Brain pericyte (primary cell): ENCODE measurements at regions not wholly inside any gene's neighbourhood (a gene's known extent, or its start where the extent isn't known, plus 50 kb on each side); places are given as distances from the start of the nearest gene placed in this dataset.

Experiments
- DNase-seq: peaks from one replicate; pipeline ENCODE4 v3.0.0-alpha.2; 2012; ENCODE audit warnings: low read depth, low spot score

DNA sequence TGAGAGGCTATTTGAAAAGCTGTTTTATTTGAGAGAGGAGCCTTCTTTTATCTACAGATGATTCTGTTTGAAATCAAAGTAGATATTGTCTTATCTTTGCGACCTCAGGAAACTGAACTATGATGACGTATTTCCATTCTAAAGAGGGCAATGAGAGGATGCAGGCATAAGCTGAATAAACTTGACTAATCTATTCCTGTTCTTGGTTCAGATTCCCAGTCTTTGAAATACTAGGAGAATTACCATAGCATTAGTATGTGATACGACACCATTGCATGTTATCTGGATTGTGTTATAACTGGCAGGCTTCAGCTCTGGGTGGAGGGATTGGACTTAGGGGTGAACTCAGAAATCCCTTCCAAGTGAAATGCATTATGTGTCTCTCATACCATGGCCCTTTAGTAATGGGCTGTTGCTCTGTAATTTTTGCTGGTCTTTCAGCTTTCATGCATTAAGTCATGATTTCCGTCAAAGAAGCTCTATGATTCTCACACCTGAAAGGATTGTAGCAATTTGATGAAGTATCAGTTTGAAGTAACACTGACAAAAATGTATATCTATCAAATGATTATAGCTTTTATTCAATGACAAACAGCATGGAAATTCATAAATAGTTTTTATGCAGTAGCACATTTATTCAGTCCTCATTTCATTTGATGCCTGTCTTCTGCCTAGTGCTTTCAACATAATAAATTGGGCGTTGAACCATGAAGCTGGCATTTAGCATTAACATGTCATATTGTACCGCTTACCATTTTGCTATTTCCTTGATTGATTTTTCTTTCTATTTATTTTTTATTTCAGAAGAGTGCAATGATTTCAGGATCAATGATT, 138.4 kb upstream of the SPACA1 start:
- DNase-seq = no peak

DNA sequence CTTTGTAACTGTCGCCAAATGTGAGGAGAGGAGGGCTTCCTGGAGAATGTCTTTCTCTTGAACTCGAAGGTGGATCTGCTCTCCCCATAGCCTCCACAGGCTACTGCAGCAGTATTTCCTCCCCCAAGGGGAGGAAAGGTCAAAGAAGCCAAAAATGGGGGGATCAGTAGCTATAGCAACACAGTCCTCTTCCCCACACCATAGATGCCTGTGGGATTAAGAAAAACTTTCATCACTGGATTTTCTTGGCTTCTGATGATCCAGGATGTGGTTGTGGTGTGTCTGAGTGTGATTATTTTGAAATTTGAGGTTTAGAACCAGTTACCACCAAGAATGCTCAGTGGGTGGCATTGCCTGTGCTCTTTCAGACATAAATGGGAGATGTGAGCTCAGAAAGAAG, 140.1 kb upstream of the SPACA1 start:
- DNase-seq = no peak

DNA sequence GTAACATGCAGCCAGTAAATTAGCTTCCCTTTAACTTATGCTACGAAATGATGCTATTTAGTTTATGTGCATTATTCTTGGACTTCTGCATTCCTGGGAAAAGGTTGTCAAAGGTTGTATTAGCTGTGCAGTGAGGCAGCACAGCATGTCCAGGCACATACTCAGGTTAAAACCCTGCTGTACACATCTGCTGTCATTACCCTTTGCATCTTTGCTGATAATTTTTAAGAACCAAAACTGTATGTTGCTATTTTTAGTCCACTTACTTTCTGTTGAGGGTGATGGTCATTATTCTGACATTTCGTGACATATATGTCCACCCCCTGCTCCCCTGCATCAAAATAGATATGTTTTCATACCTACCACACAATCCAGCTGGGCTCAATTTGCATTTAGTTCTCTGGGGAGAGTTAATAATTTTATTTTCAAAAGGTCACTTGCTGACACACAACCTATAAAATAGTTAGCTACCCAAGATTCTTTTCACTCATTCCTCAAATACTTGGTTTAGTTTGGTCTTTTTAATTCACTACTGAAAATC, 142.5 kb upstream of the SPACA1 start:
- no peak for DNase-seq

DNA sequence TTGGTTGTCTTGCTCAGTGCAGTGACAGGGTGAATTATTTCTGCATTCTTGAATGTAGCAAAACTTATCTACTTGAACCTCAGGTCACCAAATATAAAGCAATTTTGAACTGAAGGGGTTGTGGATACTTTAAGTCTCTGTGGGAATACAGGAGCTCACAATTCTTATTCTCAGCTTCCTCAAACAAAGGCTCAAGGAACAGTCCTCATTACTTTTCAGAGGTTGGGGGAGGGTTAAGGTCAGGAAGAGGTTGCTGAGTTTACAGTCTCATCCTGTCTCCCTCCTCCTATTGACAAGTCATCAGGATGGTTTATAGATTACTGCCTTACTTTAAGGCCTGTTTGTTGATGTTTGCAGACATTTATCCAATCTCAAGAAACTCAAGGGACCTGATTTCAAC, 143.6 kb upstream of the SPACA1 start:
- no peak for DNase-seq

DNA sequence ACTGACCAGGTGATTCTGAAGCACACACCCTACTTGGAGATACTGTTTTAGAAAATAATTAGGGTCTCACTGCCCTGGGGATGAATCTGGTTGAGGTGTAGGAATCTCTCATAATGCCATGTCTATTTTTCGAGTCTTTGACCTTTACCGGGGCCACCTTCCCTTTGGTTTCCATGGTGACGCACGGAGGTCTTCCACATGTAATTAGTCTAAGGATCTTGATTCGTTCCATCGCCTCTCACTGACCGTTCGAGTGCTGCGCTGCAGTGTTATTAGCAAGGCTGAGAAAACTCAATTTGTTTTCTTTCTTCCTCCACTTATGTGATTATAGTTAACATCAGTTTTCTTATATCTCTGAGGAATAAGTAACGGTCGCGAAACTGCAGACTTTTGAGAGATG, 144.3 kb upstream of the SPACA1 start:
- no peak for DNase-seq

DNA sequence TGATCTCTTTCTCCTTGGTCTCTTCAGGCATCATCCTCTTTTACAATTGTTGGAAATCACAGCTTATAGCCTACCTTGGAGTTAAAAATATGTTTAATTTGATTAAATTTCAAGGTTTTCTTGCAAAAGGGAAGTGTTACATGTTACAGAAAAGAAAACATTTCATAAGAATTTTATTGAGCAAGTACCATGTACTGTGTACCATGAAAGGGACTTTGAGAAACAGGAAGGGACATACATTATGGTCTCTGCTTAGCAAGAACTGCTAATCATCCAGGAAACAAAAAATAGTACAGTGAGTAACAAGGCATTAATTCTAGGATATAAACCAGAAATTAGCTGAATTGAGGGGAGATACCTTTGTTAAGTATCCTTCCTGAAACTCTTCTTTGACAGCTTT, 145.3 kb upstream of the SPACA1 start:
- DNase-seq = no peak

DNA sequence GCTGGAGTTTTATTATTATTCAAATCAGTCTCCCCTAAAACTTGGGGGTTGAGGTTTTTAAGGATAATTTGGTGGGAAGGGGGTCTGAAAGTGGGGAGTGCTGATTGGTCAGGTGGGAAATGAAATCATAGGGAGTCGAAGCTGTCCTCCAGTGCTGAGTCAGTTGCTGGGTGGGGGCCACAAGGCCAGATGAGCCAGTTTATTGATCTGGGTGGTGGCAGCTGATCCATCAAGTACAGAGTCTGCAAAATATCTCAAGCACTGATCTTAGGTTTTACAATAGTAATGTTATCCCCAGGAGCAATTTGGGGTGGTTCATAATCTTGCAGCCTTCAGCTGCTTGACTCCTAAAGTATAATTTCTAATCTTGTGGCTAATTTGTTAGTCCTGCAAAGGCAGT, 146.0 kb upstream of the SPACA1 start:
- no peak for DNase-seq

DNA sequence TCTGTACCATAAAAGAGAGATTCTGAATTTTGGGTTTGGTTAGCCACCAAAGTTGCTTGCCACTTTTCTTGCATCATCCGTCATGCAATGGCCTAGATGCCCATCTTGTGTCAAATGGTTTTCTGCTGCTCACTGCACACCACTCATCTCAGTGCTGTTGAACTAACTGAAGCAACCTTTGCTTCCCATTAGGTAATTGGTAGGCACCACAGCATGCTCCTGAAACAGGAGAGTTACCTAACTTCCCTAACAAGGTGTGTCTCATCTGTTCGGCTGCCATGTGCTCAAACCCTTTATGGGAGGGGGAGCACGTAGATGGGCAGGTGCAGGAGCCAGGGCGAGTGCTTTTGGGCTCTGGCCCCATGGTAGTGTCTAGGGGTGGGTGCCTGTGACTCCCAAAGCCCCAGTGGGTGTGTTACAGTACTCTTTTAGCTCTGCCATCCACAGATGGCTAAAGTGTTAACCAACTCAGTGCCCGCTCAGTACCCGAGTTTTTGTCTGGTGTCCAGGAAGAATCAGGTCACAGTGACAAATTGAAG, 147.4 kb upstream of the SPACA1 start:
- DNase-seq = no peak

DNA sequence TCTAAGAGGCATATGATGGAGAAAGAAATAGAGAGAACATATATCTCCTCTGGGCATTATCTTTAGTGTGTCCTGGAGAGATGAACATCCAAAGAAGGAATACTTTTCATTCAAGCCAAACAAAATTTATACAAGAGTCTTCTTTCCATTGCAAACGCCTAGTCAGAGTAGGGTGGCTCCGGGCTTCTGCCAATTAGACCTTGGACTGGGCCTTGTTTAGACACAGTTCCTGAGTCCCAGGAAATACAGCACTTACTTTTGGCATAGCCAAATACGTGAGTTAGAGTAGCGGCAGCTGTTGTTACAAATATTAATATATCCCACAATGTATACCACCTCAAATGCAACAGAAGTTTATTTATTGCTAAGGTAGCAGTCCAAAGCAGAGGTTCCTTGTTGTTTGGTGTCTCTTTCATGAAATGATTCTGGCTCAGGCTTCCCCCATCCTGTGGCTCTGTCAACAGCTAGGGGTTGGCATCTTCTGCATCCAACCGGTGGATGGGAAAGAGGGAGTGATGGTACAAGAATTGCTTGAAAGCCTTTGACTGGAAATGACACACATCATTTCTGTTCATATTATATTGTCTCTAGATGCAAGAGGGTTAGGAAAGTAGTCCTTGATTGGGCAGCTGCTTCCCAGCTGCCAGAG, 148.0 kb upstream of the SPACA1 start:
- DNase-seq = no peak

DNA sequence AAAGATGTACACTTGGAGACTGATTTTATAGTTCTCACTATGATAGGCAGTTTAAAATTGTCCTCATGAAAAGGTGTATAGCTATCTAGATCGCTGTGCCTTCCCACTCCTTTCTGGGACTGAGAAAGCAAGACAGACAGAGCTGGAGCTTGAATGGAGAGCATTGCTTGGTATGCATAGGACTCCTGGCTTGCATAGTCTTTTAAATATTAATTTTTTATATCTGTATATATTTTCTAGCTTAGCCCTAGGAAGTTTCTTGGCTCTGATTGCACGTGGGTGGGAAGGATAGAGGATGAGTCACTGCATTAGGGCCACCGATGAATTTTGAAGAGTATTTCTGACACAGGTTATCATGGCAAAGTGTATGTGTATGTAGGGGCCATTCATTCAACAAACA, 150.0 kb upstream of the SPACA1 start:
- no peak for DNase-seq

DNA sequence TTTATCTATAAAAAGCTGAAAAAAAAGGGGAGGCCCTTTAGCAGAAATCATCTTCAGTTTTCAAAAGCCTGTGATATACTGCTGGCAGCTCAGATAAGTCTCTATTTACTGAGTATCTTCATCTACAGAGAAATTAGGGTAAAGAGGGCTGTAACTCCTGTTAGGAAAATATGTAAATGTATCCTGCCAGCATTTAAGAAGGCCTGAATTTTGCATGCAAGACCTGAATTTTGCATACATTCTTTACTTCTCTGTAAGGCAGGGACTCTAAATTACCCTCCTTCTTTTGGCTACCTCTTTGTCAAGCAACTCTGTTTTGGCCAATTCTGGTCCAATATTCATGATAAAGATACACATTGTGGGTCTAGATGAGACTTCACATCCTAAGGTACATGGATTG, 150.6 kb upstream of the SPACA1 start:
- no peak for DNase-seq

DNA sequence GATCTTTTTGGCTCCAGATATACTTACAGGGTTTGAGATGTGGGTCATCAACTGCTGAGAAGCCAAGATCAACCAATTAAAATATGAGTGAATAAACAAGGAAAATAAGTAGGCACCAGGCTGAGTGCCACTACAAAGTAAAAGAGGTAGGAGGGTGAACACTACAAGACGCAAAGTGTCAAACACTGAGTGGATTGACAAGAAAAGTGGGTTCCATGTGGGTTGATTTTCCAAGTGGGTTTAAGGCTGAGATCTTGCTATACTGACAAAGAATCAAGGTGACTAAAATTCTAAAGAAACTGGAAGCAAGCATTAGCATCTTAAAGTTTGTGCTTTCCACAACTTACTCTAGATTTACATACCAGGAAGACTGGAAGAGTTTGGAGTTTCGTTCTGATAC, 160.4 kb upstream of the SPACA1 start:
- no peak for DNase-seq

DNA sequence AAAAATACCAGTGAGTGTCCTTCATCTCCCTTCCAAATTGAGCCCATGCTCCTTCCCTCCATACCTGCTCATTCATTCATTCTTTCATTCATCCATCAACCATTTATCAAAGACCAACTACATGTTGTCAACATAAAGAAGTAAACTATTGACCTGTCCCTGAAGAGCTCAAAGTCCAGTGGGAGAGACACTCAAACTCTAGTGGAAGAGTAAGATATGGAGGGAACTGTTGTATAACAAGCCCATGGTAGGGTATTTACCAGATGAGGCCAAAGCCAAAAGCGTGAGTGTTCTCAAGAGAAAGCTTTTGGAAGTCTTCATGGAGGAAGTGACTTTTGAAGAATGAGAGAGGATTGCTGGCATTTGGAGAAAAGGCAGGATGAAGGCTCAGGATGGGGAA, 163.4 kb upstream of the SPACA1 start:
- DNase-seq = no peak

DNA sequence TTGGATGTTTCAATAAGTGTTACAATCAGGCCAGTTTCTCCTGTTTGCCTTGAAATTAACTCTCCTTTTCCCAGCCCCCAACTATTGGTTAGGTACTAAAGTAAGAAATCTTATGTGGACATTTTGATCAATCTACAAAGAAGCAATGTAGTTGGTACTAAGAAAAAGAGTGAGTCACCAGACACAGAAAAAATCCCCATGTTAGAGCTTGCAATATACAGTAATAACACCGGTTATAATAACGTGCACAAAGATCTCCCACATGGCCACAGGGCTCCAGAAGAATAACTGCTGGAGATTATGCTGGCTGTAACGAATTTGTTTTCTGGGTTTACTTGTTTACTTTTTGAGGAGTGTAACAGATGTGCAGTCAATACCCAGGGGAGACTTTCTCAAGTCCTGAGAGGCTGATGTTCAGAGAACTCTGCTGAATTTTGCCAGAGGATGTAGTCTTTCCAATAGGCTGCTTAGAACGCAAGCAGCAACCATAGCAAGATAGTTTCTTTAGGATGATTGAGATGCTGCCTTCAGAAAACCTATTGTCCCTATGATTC, 166.2 kb upstream of the SPACA1 start:
- no peak for DNase-seq

DNA sequence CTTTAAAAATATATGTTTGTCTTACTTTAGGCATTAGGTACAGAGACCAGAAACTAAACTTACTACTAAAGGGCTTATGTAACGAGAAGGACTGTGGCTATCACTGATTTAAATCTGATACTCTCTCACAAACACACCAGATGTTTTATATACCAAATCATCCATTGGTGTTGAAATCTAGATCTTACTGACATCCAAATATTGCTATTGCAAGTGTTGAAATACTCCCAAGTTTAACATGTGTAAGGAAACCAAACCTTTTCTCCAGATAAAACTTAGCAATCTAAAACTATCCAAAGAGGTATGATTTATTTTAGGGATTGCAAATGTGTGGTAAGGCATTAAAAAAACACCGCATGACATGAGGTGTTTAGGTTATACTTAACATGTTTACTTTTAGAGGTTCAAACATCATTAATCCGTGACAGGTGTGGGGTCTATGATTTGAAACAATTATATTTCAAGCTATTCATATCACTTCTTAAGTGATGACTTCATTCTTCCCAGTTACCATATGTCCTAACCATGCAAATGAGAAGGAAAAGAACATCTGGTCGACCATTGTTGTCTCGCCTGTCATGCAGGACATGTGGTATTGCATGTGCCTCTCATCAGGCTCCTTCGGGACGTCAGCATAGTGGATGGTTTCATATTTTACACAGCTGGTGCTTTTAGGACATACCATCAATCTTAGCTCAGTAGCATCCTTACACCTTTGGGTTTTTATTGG, 168.3 kb upstream of the SPACA1 start:
- no peak for DNase-seq

DNA sequence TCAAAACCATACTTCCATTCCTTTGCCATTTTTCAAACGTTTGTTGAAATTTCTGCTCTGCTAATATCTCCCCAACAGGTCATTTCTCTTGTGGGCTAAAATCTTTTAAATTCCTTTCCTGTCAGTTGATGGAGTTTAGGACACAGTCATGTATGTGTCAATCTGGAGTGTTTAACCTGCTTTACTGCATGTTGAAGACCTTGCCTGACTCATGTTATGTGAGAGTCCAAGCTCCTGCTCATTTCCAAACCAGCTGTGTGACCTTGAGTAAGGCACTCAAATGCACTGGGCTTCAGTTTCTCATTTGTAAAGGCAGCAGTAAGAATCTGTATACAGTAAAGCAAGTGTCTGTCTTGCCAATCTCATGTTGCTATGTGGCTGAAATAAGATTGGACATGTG, 171.9 kb upstream of the SPACA1 start:
- DNase-seq = no peak

DNA sequence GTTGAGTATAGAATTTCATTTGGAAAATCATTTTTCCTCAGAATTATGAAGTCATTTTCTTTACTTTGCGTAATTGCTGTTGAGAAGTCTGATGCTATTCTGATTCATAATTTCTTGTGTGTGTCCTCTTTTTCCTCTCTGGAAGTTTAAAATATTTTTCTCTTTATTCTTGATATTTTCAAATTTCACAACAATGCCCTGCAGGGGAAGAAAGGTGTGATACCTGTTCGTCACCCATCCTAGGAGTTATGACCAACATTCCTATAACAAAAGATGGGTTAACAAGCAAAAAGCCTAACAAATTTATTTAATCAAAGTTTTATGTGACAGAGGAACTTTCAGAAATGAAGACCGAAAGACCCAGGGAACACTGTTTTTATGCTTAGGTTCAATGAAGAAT, 171.5 kb upstream of the AKIRIN2 start:
- no peak for DNase-seq

DNA sequence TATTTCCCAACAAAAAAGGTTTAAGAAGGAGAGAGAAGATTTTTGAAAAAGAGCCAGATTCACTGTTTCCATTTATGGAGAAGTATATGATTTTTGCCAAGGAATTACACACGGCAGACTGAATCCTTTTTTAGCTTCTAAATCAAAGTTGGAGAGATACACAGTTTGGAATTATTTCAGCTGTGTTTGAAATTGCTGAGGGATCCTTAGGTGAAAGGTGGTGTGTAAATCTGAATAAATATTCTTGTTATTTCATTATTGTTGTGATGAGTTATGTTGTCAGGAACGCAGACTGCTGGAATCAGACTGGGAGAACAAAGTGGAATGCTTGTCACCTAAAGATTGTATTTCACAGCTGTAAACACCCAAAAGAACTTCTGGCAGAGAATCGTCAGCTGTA, 168.5 kb upstream of the AKIRIN2 start:
- no peak for DNase-seq

DNA sequence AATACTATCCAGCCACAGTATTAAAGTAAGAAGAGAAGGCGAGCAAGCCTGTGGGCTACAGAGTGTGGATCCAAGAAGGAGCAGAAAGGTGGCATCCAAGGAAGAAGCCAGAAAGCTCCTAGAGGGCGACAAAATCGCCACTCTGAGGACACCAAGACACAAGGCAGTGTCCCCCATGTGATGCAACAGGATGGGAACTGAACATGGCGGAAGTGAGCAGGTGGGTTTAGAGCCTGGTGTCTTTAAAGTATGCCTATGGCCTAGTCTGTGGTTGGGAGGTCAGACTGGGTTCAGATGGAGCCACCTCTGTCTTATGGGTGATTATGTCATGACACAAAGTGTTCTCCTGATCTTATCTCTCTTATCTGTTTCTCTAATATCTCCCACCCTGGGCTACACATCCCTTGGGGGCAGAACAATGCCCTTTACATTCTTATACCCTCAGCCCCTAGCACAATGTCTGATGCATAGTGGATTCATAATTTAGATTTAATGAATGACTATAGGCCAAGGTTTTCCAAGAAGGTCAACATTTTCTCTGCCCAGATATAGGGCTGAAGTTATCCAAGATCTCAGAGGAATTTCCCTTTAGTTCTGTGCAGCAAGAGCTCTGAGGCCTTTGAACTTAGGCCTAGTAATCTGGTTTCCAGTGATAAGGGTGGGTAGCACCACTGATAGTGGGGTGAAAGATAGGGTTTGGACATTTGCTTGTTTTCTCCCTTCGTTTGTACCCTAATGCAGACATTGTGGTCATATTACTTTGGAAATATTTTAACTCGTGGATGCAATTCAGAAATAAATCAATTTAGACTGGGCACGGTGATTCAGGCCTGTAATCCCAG, 167.3 kb upstream of the AKIRIN2 start:
- no peak for DNase-seq

DNA sequence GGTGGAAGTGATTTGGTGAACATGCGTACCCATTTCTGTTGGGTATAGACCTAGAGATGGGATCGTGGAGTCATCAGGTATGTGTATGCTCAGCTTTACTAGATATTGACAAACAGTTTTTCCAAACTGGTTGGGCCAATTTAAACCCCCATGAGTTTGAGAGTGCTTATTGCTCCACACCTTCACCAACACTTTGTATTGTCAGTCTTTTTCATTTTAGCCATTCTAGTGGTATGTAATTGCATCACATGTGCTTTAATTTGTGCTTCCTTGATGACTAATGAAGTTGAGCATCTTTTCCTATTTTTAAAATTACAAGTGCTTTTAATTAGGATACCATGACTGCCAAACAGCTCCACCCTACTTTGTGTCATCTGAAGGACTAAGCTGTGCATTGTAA, 158.9 kb upstream of the AKIRIN2 start:
- no peak for DNase-seq

DNA sequence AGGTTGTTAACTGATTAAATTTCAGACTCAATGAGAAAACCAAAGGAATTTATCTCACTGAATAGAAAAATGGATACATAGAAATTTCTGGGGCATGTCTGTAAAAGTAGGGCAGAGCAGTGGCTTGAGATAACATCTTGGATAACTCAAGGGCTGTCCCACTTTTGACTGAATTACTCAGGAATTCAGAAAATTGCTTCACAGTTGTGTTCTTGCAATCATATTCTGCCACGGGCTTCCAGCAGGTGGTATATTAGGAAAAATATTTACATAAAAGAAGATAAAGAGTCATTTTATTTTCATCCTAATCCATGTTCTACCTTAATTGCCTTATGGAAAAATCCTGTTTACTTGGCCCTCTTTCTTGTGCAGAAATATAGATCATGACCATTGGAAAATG, 156.4 kb upstream of the AKIRIN2 start:
- DNase-seq = no peak
